Fibroblast of mammary gland (primary cell): ENCODE measurements at regions not wholly inside any gene's neighbourhood (a gene's known extent, or its start where the extent isn't known, plus 50 kb on each side); places are given as distances from the start of the nearest gene placed in this dataset.
A peak's percentile ranks its signal among the peaks of the same experiment; 100 is the strongest.
"Not testable (repeated sequence)": the region's sequence is repeated elsewhere in the genome, so short reads cannot be mapped to it uniquely, and the experiment has no call there.

Experiments used
- DNase-seq: peaks from one replicate; pipeline ENCODE4 v3.0.0-alpha.2; 2010; ENCODE audit warnings: low read depth
- H3K4me3 ChIP-seq: 2 replicates; pipeline ENCODE4 v1.5.1; 2011; ENCODE audit warnings: low read depth, mild to moderate bottlenecking, low read length, moderate library complexity; ENCODE audit not compliant: control insufficient read depth
- CTCF ChIP-seq: conservative IDR thresholded peaks from 2 replicates; pipeline ENCODE4 v1.5.1; 2011; ENCODE audit warnings: low read depth, low read length, inconsistent platforms; ENCODE audit not compliant: control insufficient read depth, insufficient read depth

- TF ChIP-seq CTCF: no peak
- no peak for DNase-seq
- no peak overlapping the region for H3K4me3 ChIP-seq
Observed at GRCh38 chr12:40172879-40173278, 51.9 kb upstream of the LRRK2 start.

DNA sequence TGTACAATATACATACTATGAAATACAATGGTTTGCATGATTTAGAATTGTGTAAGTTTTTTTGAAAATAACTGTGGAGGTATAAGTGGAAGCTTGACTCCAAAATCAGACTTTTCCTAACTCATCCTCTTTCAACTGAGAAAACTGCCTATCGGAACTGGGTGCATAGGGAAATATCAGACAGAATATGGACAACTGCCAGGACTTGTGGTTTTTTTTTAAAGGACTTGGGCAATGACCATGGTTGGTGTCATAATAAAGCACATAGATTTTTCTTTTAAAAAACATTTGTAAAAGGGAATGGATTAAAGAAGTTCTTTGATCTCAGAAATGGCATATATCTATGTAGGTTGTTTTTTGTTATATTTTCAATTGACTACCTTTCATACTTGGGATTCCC lies 53.3 kb upstream of the LRRK2 start:
- TF ChIP-seq CTCF: no peak
- peak; percentile 35 for DNase-seq
- no peak overlapping the region for H3K4me3 ChIP-seq

GRCh38 chr12:40171066-40171465 lies 53.7 kb upstream of the LRRK2 start:
- DNase-seq: no peak
- no peak for TF ChIP-seq CTCF
- no peak overlapping the region for H3K4me3 ChIP-seq

GRCh38 chr12:40170593-40170992 lies 54.2 kb upstream of the LRRK2 start:
- H3K4me3 ChIP-seq: no peak overlapping the region
- no peak for TF ChIP-seq CTCF
- DNase-seq: no peak

- no peak overlapping the region for H3K4me3 ChIP-seq
- DNase-seq: no peak
- no peak for TF ChIP-seq CTCF
Observed at GRCh38 chr12:40168868-40169267, 55.9 kb upstream of the LRRK2 start.

- DNase-seq, H3K4me3 ChIP-seq: not testable (repeated sequence)
Observed at GRCh38 chr12:40168419-40168818, 56.4 kb upstream of the LRRK2 start.

GRCh38 chr12:40168001-40168400 lies 56.8 kb upstream of the LRRK2 start:
- TF ChIP-seq CTCF: no peak
- no peak overlapping the region for H3K4me3 ChIP-seq
- DNase-seq: no peak

DNA sequence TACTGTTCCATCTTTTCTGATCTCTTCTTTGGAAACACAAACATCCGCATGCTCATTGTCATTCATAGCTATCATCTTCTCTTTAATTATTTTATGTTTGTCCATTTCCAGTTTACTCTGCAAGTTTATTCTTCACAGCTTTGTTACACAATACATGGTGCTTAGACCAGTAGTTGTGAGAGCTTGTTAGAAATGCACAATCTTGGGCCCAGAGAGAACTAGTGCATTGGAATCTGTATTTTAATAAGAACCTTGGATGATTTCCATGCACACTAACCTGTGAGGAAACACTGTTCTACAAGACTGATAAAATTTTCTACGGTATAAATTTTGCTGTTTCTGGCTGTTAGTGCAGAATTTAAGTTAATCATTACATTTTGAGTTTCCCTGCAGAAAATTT lies 59.3 kb upstream of the SLC2A13 start:
- TF ChIP-seq CTCF: no peak
- no peak overlapping the region for H3K4me3 ChIP-seq
- no peak for DNase-seq
